ENCODE measurements at regions not wholly inside any gene's neighbourhood (a gene's known extent, or its start where the extent isn't known, plus 50 kb on each side); places are given as distances from the start of the nearest gene placed in this dataset.

DNA sequence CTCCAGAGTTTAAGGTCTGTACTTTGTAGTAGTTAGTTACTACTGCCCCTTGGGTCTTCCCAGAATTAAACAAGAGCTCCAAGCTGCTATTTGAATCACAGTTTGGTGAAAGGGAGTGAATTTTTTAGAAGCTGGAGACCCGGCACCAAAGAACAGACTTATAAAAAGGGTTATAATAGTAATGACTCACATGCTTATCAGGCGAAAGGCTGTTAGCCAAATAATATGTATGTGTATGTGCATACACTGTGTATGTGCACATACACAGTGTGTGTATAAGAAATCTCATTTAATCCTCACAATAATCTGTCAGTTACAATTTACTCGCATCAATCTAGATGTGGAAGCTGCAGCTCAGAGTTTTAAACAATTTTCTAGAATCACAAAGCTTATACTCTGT is 59.5 kb upstream of the ITGA1 start:
- TF ChIP-seq POLR2A (IDR thresholded peaks at IDR 0.05) (no peak), POLR2AphosphoS5 (IDR thresholded peaks at IDR 0.05) (no peak)

All from prostate gland (tissue), 1 donor.